ENCODE measurements at regions not wholly inside any gene's neighbourhood (a gene's known extent, or its start where the extent isn't known, plus 50 kb on each side); places are given as distances from the start of the nearest gene placed in this dataset.
A peak's percentile ranks its signal among the peaks of the same experiment; 100 is the strongest.

- DNase-seq: no peak
Observed at GRCh38 chr20:11267762-11268335, 594.0 kb upstream of the JAG1 start.

GRCh38 chr20:11270566-11270965 lies 596.8 kb upstream of the JAG1 start:
- DNase-seq: no peak

GRCh38 chr20:11271319-11271718 lies 597.5 kb upstream of the JAG1 start:
- no peak for DNase-seq

- DNase-seq: no peak
Observed at GRCh38 chr20:11271920-11272594, 598.3 kb upstream of the JAG1 start.

- peak; percentile 60 for DNase-seq
Observed at GRCh38 chr20:11274141-11274594, 600.4 kb upstream of the JAG1 start.

GRCh38 chr20:11275740-11276139 lies 601.9 kb upstream of the JAG1 start:
- DNase-seq: no peak

- no peak for DNase-seq
Observed at GRCh38 chr20:11277170-11277569, 603.4 kb upstream of the JAG1 start.

- DNase-seq: no peak
Observed at GRCh38 chr20:11277858-11278257, 604.1 kb upstream of the JAG1 start.

GRCh38 chr20:11278461-11278860 lies 604.7 kb upstream of the JAG1 start:
- no peak for DNase-seq

- DNase-seq: no peak
Observed at GRCh38 chr20:11281240-11281639, 607.4 kb upstream of the JAG1 start.

GRCh38 chr20:11281768-11282167 lies 608.0 kb upstream of the JAG1 start:
- DNase-seq: no peak

- no peak for DNase-seq
Observed at GRCh38 chr20:11287126-11287525, 613.3 kb upstream of the JAG1 start.

- no peak for DNase-seq
Observed at GRCh38 chr20:11296221-11296620, 621.5 kb upstream of the BTBD3 start.

GRCh38 chr20:11296951-11297350 lies 620.7 kb upstream of the BTBD3 start:
- no peak for DNase-seq

GRCh38 chr20:11301699-11302098 lies 616.0 kb upstream of the BTBD3 start:
- no peak for DNase-seq

GRCh38 chr20:11302436-11302835 lies 615.3 kb upstream of the BTBD3 start:
- no peak for DNase-seq

- DNase-seq: no peak
Observed at GRCh38 chr20:11304795-11305194, 612.9 kb upstream of the BTBD3 start.

GRCh38 chr20:11305406-11305805 lies 612.3 kb upstream of the BTBD3 start:
- DNase-seq: no peak

- DNase-seq: no peak
Observed at GRCh38 chr20:11311659-11312224, 606.0 kb upstream of the BTBD3 start.

- DNase-seq: no peak
Observed at GRCh38 chr20:11315525-11315924, 602.2 kb upstream of the BTBD3 start.

- DNase-seq: no peak
Observed at GRCh38 chr20:11316244-11316643, 601.4 kb upstream of the BTBD3 start.

GRCh38 chr20:11320033-11320432 lies 597.7 kb upstream of the BTBD3 start:
- no peak for DNase-seq

GRCh38 chr20:11323816-11324215 lies 593.9 kb upstream of the BTBD3 start:
- DNase-seq: no peak

- DNase-seq: no peak
Observed at GRCh38 chr20:11324990-11325389, 592.7 kb upstream of the BTBD3 start.

GRCh38 chr20:11328839-11329238 lies 588.9 kb upstream of the BTBD3 start:
- DNase-seq: no peak

Data from right hindlimb (tissue), 1 donor.